Mesodermal cell (in vitro differentiated cells): ENCODE measurements at regions not wholly inside any gene's neighbourhood (a gene's known extent, or its start where the extent isn't known, plus 50 kb on each side); places are given as distances from the start of the nearest gene placed in this dataset.

ENCODE experiments used
- H3K27ac ChIP-seq: 2 replicates; pipeline ENCODE4 v1.7.0; 2013; ENCODE audit warnings: mild to moderate bottlenecking, low read depth, low read length, moderate library complexity; ENCODE audit not compliant: severe bottlenecking
- H3K36me3 ChIP-seq: 2 replicates; pipeline ENCODE4 v1.7.1; 2013; ENCODE audit warnings: mild to moderate bottlenecking, low read length, moderate library complexity; ENCODE audit not compliant: control insufficient read depth, insufficient read depth
- H3K4me1 ChIP-seq: one replicate; pipeline ENCODE4 v1.7.1; 2013; ENCODE audit warnings: mild to moderate bottlenecking, low read length; ENCODE audit not compliant: insufficient read depth, control insufficient read depth, poor library complexity, severe bottlenecking
- H3K4me3 ChIP-seq: 2 replicates; pipeline ENCODE4 v1.7.0; 2013; ENCODE audit warnings: low read length, control low read depth, mild to moderate bottlenecking; ENCODE audit not compliant: insufficient read depth, poor library complexity, severe bottlenecking; ENCODE audit errors: extremely low read depth
- H3K9me3 ChIP-seq: 2 replicates; pipeline ENCODE4 v1.7.1; 2013; ENCODE audit warnings: mild to moderate bottlenecking, low read length, moderate library complexity; ENCODE audit not compliant: control insufficient read depth
- WGBS, 2 experiments: methylation state at CpG; one replicate each; pipeline ENCODE4 v1.1.5; 2013; ENCODE audit warnings: missing lambda C conversion rate in 2 of 2; ENCODE audit not compliant: insufficient coverage in 2 of 2; 5-methylcytosine and 5-hydroxymethylcytosine counted together

DNA sequence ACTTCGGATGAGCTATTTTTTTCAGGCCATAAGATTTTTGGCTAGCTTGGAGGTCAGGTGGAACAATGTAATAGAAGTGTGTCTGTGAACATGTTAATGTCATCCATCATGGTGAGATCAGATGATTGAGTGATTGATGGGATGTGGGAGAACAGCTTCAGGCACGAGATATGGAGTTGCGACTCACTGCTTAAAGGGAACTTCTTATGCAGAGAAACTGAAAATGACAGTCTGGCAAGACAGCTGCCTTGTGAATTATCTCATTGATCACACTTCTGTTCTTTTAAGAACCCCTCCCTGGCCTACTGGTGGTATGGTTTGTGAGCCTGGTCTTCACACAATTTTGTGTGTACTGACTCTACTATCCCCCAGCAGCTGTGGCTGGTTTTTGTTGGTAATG is 96.0 kb downstream of the OLFM4 start:
- Histone ChIP-seq H3K36me3 (no peaks in the 10 kb centered on the region), H3K4me3 (no peak overlapping the region), H3K27ac (no peak overlapping the region), H3K9me3 (no peaks in the 10 kb centered on the region), H3K4me1 (peaks cover 4% of the 10 kb centered on the region)
- 74 to 86% methylated on average over 2 to 3 of the region's 3 CpGs for WGBS, 2 experiments

DNA sequence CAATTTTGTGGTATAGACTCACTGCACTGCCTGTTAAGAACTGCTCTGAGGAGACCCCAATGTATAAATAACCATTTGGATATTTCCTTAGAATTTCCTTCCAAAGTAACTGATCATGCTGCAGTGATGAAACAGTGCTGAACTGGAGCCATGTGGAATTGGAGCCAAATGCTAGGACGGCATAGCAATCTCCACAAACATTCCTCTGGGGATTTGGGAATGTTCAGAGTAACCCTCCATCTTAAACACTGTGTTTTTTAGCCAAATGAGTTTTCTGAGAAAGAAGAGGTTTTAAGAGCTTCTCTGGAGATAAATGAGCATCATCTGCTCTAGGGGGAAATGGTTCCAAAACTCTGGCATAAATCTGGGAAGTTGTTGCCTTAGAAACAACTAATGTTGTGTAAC is 98.2 kb downstream of the OLFM4 start:
- Histone ChIP-seq H3K4me3 (no peak overlapping the region), H3K36me3 (no peaks in the 10 kb centered on the region), H3K9me3 (no peaks in the 10 kb centered on the region), H3K4me1 (peaks cover 3% of the 10 kb centered on the region), H3K27ac (no peak overlapping the region)
- no CpG with 5 or more reads among the region's 1 CpG for WGBS, 2 experiments

- Histone ChIP-seq H3K4me3 (no peak overlapping the region), H3K4me1 (no peaks in the 10 kb centered on the region), H3K9me3 (no peaks in the 10 kb centered on the region), H3K36me3 (no peaks in the 10 kb centered on the region), H3K27ac (no peak overlapping the region)
- WGBS, 2 experiments, result 86 to 94% methylated on average over 2 of the region's 2 CpGs
These were observed 98.8 kb downstream of the OLFM4 start for GRCh38 chr13:53127373-53127772.

DNA sequence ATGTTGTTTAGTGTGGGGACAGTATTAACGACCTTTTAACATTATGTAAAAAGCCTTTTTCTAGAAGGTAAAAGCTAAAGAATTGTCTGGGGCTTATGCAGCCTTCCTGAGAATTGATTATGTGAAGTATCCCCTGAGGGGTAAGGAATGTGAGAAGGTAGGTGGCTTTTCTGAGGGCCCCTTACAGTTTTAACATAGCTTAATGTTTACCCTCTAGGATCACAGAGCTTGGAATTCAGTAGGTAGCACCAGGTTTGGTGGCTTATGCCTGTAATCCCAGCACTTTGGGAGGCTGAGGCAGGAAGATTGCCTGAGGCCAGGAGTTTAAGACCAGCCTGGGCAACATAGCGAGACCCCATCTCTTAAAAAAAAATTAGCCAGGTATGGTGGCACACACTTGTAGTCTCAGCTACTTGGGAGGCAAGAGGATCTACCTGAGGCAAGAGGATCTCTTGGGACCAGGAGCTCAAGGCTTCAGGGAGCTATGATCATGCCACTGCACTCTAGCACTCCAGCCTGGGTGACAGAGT is 101.3 kb downstream of the OLFM4 start:
- H3K4me1 ChIP-seq, result peaks cover 4% of the 10 kb centered on the region

GRCh38 chr13:53131361-53131760 is 102.7 kb downstream of the OLFM4 start:
- Histone ChIP-seq H3K4me1 (peaks cover 4% of the 10 kb centered on the region), H3K4me3 (no peak overlapping the region), H3K36me3 (no peaks in the 10 kb centered on the region), H3K27ac (no peak overlapping the region), H3K9me3 (no peaks in the 10 kb centered on the region)
- WGBS, 2 experiments, result 100% methylated on average over 1 of the region's 3 CpGs; no CpG with 5 or more reads in 1 of the 2 experiments

More for the DNA sequence above, 101.3 kb downstream of the OLFM4 start:
- Histone ChIP-seq H3K4me3 (no peak overlapping the region), H3K9me3 (no peaks in the 10 kb centered on the region), H3K27ac (no peak overlapping the region), H3K36me3 (no peaks in the 10 kb centered on the region)
- WGBS, 2 experiments, result 67% methylated on average over 2 of the region's 2 CpGs; no CpG with 5 or more reads in 1 of the 2 experiments

- Histone ChIP-seq H3K9me3 (no peaks in the 10 kb centered on the region), H3K4me3 (no peak overlapping the region), H3K27ac (no peak overlapping the region), H3K4me1 (peaks cover 4% of the 10 kb centered on the region), H3K36me3 (no peaks in the 10 kb centered on the region)
- 100% methylated on average over 1 to 2 of the region's 2 CpGs for WGBS, 2 experiments
These were observed 106.7 kb downstream of the OLFM4 start for GRCh38 chr13:53135301-53135700.

DNA sequence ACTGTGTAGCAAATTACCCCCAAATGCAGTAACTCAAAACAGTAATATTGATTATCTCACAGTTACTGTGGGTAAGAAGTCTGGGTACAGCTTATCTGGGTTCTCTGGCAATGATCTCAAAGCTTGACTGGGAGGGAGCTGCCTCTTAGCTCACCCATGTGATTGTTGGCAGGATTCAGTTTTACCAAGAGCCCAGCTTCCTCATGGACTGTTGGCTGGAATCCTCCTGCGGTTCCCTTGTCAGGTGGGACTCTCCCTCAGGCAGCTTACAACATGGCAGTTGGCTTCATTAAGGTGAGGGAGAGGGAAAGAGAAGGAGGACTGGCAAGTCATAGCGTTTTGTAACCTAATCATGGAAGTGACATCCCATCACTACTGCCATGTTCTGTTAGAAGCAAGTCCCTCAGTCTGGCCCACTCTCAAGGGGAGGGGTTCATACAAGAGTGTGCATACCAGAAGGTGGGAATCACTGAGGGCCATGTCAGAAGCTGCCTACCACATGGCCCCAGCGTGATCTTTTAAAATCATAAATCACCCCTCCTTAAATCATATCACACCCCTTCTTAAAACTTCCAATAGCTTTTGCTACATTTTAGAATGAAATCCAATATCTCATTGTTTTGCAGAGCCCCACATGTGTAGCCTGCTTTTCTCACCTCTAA is 108.1 kb downstream of the OLFM4 start:
- WGBS, 2 experiments, result 100% methylated on average over 1 of the region's 3 CpGs
- Histone ChIP-seq H3K4me3 (no peak overlapping the region), H3K27ac (no peak overlapping the region), H3K4me1 (peaks cover 4% of the 10 kb centered on the region), H3K9me3 (no peaks in the 10 kb centered on the region), H3K36me3 (no peaks in the 10 kb centered on the region)

- H3K36me3 ChIP-seq, result no peaks in the 10 kb centered on the region
- H3K9me3 ChIP-seq, result no peaks in the 10 kb centered on the region
- H3K27ac ChIP-seq, result no peak overlapping the region
- 80 to 91% methylated on average over 1 of the region's 1 CpG for WGBS, 2 experiments
- peaks cover 8% of the 10 kb centered on the region for H3K4me1 ChIP-seq
- H3K4me3 ChIP-seq, result no peak overlapping the region
These were observed 109.2 kb downstream of the OLFM4 start for GRCh38 chr13:53137779-53138178.

GRCh38 chr13:53138376-53139036 is 109.9 kb downstream of the OLFM4 start:
- 95 to 97% methylated on average over 11 of the region's 14 CpGs for WGBS, 2 experiments
- Histone ChIP-seq H3K9me3 (no peaks in the 10 kb centered on the region), H3K36me3 (no peaks in the 10 kb centered on the region), H3K4me1 (peaks cover 8% of the 10 kb centered on the region), H3K4me3 (no peak overlapping the region), H3K27ac (no peak overlapping the region)

- no peak overlapping the region for H3K27ac ChIP-seq
- peaks cover 4% of the 10 kb centered on the region for H3K4me1 ChIP-seq
- 74% methylated on average over 3 of the region's 3 CpGs; no CpG with 5 or more reads in 1 of the 2 experiments for WGBS, 2 experiments
- no peaks in the 10 kb centered on the region for H3K36me3 ChIP-seq
- no peaks in the 10 kb centered on the region for H3K9me3 ChIP-seq
- no peak overlapping the region for H3K4me3 ChIP-seq
These were observed 112.7 kb downstream of the OLFM4 start for GRCh38 chr13:53141336-53141735.

- no peaks in the 10 kb centered on the region for H3K36me3 ChIP-seq
- H3K4me3 ChIP-seq, result no peak overlapping the region
- no peak overlapping the region for H3K27ac ChIP-seq
- peaks cover 4% of the 10 kb centered on the region for H3K4me1 ChIP-seq
- WGBS, 2 experiments, result 86 to 92% methylated on average over 3 to 4 of the region's 5 CpGs
- no peaks in the 10 kb centered on the region for H3K9me3 ChIP-seq
These were observed 113.7 kb downstream of the OLFM4 start for GRCh38 chr13:53142306-53142705.
